RWPE1 (cell line): ENCODE measurements at regions not wholly inside any gene's neighbourhood (a gene's known extent, or its start where the extent isn't known, plus 50 kb on each side); places are given as distances from the start of the nearest gene placed in this dataset.

Experiments
- CTCF ChIA-PET: fragments of 350-600 bp; sonication (Branson Sonifier 250); formaldehyde crosslinking; extraction: SDS; loops from one replicate; lab custom pipeline; 2021; lab: Yijun Ruan, JAX
- POLR2A ChIA-PET: fragments of 400-600 bp; formaldehyde crosslinking; extraction: SDS; loops from one replicate; lab custom pipeline; 2020; ENCODE audit warnings: antibody characterized with exemption; ENCODE audit not compliant: low non-redundant PET; lab: Yijun Ruan, JAX
- DNase-seq: peaks from one replicate; pipeline ENCODE4 v3.0.0; 2012; ENCODE audit warnings: low spot score
- H3K27ac ChIP-seq: fragments of 450-650 bp; 2 replicates; pipeline ENCODE4 v1.5.1; 2017
- CTCF ChIP-seq: fragments of 450-650 bp; conservative IDR thresholded peaks from 2 replicates; pipeline ENCODE4 v1.5.1; 2017; ENCODE audit warnings: low read depth, mild to moderate bottlenecking

GRCh38 chr1:34538481-34538880, 216.4 kb upstream of the GJB5 start:
- TF ChIP-seq CTCF, result no peak
- H3K27ac ChIP-seq, result no peak overlapping the region
- ChIA-PET POLR2A (no interaction called here), CTCF (no interaction called here)
- DNase-seq, result no peak

- no peak for DNase-seq
- CTCF ChIA-PET, result interaction anchor here (0.6 to 1.0 kb wide), 2 partner anchors 26 to 68 kb away, joined by 3 read pairs; no protein-coding TSS in a partner anchor
- POLR2A ChIA-PET, result no interaction called here
- TF ChIP-seq CTCF, result no peak
- no peak overlapping the region for H3K27ac ChIP-seq
These were observed 207.7 kb upstream of the GJB5 start for GRCh38 chr1:34547046-34547674.

GRCh38 chr1:34549199-34549598, 205.6 kb upstream of the GJB5 start:
- no peak for TF ChIP-seq CTCF
- ChIA-PET CTCF (interaction anchor here (0.7 kb wide), 1 partner anchor 1078 kb away, joined by 3 read pairs; no protein-coding TSS in a partner anchor), POLR2A (no interaction called here)
- DNase-seq, result no peak
- no peak overlapping the region for H3K27ac ChIP-seq

GRCh38 chr1:34578306-34578705, 176.5 kb upstream of the GJB5 start:
- TF ChIP-seq CTCF, result no peak

GRCh38 chr1:34582356-34582755, 172.5 kb upstream of the GJB5 start:
- DNase-seq, result no peak
- TF ChIP-seq CTCF, result no peak
- H3K27ac ChIP-seq, result no peak overlapping the region
- ChIA-PET POLR2A (no interaction called here), CTCF (no interaction called here)

More at GRCh38 chr1:34578306-34578705, 176.5 kb upstream of the GJB5 start:
- DNase-seq, result no peak
- ChIA-PET POLR2A (no interaction called here), CTCF (interaction anchor here (0.6 kb wide), 1 partner anchor 698 kb away, joined by 3 read pairs; no protein-coding TSS in a partner anchor)
- H3K27ac ChIP-seq, result no peak overlapping the region

- POLR2A ChIA-PET, result no interaction called here
- DNase-seq, result no peak
- H3K27ac ChIP-seq, result no peak overlapping the region
- no peak for TF ChIP-seq CTCF
- CTCF ChIA-PET, result no interaction called here
These were observed 167.1 kb upstream of the GJB5 start for GRCh38 chr1:34587761-34588160.
